Activated naive CD8-positive, alpha-beta T cell treated with anti-CD3 and anti-CD28 coated beads for 36 hours (primary cell): ENCODE measurements at regions not wholly inside any gene's neighbourhood (a gene's known extent, or its start where the extent isn't known, plus 50 kb on each side); places are given as distances from the start of the nearest gene placed in this dataset.
A peak's percentile ranks its signal among the peaks of the same experiment; 100 is the strongest.
"Not testable (repeated sequence)": the region's sequence is repeated elsewhere in the genome, so short reads cannot be mapped to it uniquely, and the experiment has no call there.

Experiments
- DNase-seq: peaks from one replicate; pipeline ENCODE4 v3.0.0; 2021
- H3K27ac Mint-ChIP-seq: one replicate; pipeline ENCODE4 v1.8.0; 2022; ENCODE audit warnings: mild to moderate bottlenecking, moderate library complexity, mixed read lengths
- H3K27me3 Mint-ChIP-seq: one replicate; pipeline ENCODE4 v1.8.0; 2022; ENCODE audit warnings: mild to moderate bottlenecking, mixed read lengths
- H3K36me3 Mint-ChIP-seq: one replicate; pipeline ENCODE4 v1.8.0; 2021; ENCODE audit warnings: mild to moderate bottlenecking, mixed read lengths
- H3K4me1 Mint-ChIP-seq: one replicate; pipeline ENCODE4 v1.8.0; 2021; ENCODE audit warnings: mixed read lengths
- H3K4me3 Mint-ChIP-seq: one replicate; pipeline ENCODE4 v1.8.0; 2022; ENCODE audit warnings: mild to moderate bottlenecking, moderate library complexity, mixed read lengths
- H3K9me3 Mint-ChIP-seq: one replicate; pipeline ENCODE4 v1.8.0; 2022; ENCODE audit warnings: mixed read lengths

- H3K9me3 Mint-ChIP-seq: peaks cover 7% of the 10 kb centered on the region
- no peaks in the 10 kb centered on the region for H3K36me3 Mint-ChIP-seq
- H3K27me3 Mint-ChIP-seq: peaks cover 34% of the 10 kb centered on the region
- no peak overlapping the region for H3K4me3 Mint-ChIP-seq
- peak; percentile 61 for DNase-seq
- no peaks in the 10 kb centered on the region for H3K4me1 Mint-ChIP-seq
- H3K27ac Mint-ChIP-seq: no peak overlapping the region
Observed at GRCh38 chr4:12633053-12633651, 851.0 kb downstream of the RAB28 start.

- no peak for DNase-seq
- no peak overlapping the region for H3K27ac Mint-ChIP-seq
- no peak overlapping the region for H3K4me3 Mint-ChIP-seq
- no peaks in the 10 kb centered on the region for H3K9me3 Mint-ChIP-seq
- no peaks in the 10 kb centered on the region for H3K27me3 Mint-ChIP-seq
- H3K36me3 Mint-ChIP-seq: no peaks in the 10 kb centered on the region
- no peaks in the 10 kb centered on the region for H3K4me1 Mint-ChIP-seq
Observed at GRCh38 chr4:12615822-12616221, 868.3 kb downstream of the RAB28 start.

GRCh38 chr4:12612876-12613275 is 871.3 kb downstream of the RAB28 start:
- DNase-seq: no peak
- Mint-ChIP-seq H3K4me1 (no peaks in the 10 kb centered on the region), H3K36me3 (no peaks in the 10 kb centered on the region), H3K4me3 (no peak overlapping the region), H3K27me3 (no peaks in the 10 kb centered on the region), H3K9me3 (no peaks in the 10 kb centered on the region), H3K27ac (no peak overlapping the region)

- DNase-seq, H3K9me3 Mint-ChIP-seq, H3K27ac Mint-ChIP-seq, H3K4me1 Mint-ChIP-seq, H3K4me3 Mint-ChIP-seq, H3K36me3 Mint-ChIP-seq, H3K27me3 Mint-ChIP-seq: not testable (repeated sequence)
Observed at GRCh38 chr4:12609212-12609875, 874.8 kb downstream of the RAB28 start.

- no peak for DNase-seq
- Mint-ChIP-seq H3K27me3 (no peaks in the 10 kb centered on the region), H3K36me3 (no peaks in the 10 kb centered on the region), H3K4me1 (no peaks in the 10 kb centered on the region), H3K9me3 (peaks cover 7% of the 10 kb centered on the region), H3K27ac (no peak overlapping the region), H3K4me3 (no peak overlapping the region)
Observed at GRCh38 chr4:12595986-12596385, 888.2 kb downstream of the RAB28 start.

GRCh38 chr4:12595489-12595888 is 888.7 kb downstream of the RAB28 start:
- no peaks in the 10 kb centered on the region for H3K4me1 Mint-ChIP-seq
- DNase-seq: no peak
- no peaks in the 10 kb centered on the region for H3K27me3 Mint-ChIP-seq
- no peaks in the 10 kb centered on the region for H3K36me3 Mint-ChIP-seq
- no peak overlapping the region for H3K4me3 Mint-ChIP-seq
- H3K27ac Mint-ChIP-seq: no peak overlapping the region
- peaks cover 6% of the 10 kb centered on the region for H3K9me3 Mint-ChIP-seq

- no peaks in the 10 kb centered on the region for H3K27me3 Mint-ChIP-seq
- H3K36me3 Mint-ChIP-seq: no peaks in the 10 kb centered on the region
- no peak overlapping the region for H3K4me3 Mint-ChIP-seq
- H3K27ac Mint-ChIP-seq: no peak overlapping the region
- H3K4me1 Mint-ChIP-seq: no peaks in the 10 kb centered on the region
- DNase-seq: no peak
- peaks cover 2% of the 10 kb centered on the region for H3K9me3 Mint-ChIP-seq
Observed at GRCh38 chr4:12588582-12588981, 895.6 kb downstream of the RAB28 start.

- Mint-ChIP-seq H3K27ac (no peak overlapping the region), H3K27me3 (no peaks in the 10 kb centered on the region), H3K9me3 (peaks cover 2% of the 10 kb centered on the region), H3K4me1 (no peaks in the 10 kb centered on the region), H3K36me3 (no peaks in the 10 kb centered on the region), H3K4me3 (no peak overlapping the region)
- no peak for DNase-seq
Observed at GRCh38 chr4:12586242-12587006, 897.7 kb downstream of the RAB28 start.

- Mint-ChIP-seq H3K9me3 (peaks cover 2% of the 10 kb centered on the region), H3K27ac (no peak overlapping the region), H3K4me3 (no peak overlapping the region), H3K27me3 (peaks cover 3% of the 10 kb centered on the region), H3K4me1 (no peaks in the 10 kb centered on the region), H3K36me3 (no peaks in the 10 kb centered on the region)
- no peak for DNase-seq
Observed at GRCh38 chr4:12584116-12584875, 899.8 kb downstream of the RAB28 start.

GRCh38 chr4:12583275-12583674 is 900.9 kb downstream of the RAB28 start:
- Mint-ChIP-seq H3K36me3 (no peaks in the 10 kb centered on the region), H3K9me3 (peaks cover under 1% of the 10 kb centered on the region), H3K4me3 (no peak overlapping the region), H3K4me1 (no peaks in the 10 kb centered on the region), H3K27ac (no peak overlapping the region), H3K27me3 (peaks cover 3% of the 10 kb centered on the region)
- no peak for DNase-seq

GRCh38 chr4:12580787-12581186 is 903.4 kb downstream of the RAB28 start:
- no peaks in the 10 kb centered on the region for H3K9me3 Mint-ChIP-seq
- H3K4me1 Mint-ChIP-seq: no peaks in the 10 kb centered on the region
- no peaks in the 10 kb centered on the region for H3K36me3 Mint-ChIP-seq
- peaks cover 3% of the 10 kb centered on the region for H3K27me3 Mint-ChIP-seq
- no peak overlapping the region for H3K27ac Mint-ChIP-seq
- no peak for DNase-seq
- no peak overlapping the region for H3K4me3 Mint-ChIP-seq

- Mint-ChIP-seq H3K27me3 (peaks cover 5% of the 10 kb centered on the region), H3K27ac (no peak overlapping the region), H3K36me3 (no peaks in the 10 kb centered on the region), H3K4me1 (no peaks in the 10 kb centered on the region), H3K9me3 (peaks cover 1% of the 10 kb centered on the region), H3K4me3 (no peak overlapping the region)
- DNase-seq: no peak
Observed at GRCh38 chr4:12579172-12579571, 905.0 kb downstream of the RAB28 start.

- Mint-ChIP-seq H3K9me3 (peaks cover 1% of the 10 kb centered on the region), H3K27me3 (peaks cover 7% of the 10 kb centered on the region), H3K4me3 (no peak overlapping the region), H3K36me3 (no peaks in the 10 kb centered on the region), H3K27ac (no peak overlapping the region), H3K4me1 (no peaks in the 10 kb centered on the region)
- no peak for DNase-seq
Observed at GRCh38 chr4:12576409-12576808, 907.7 kb downstream of the RAB28 start.

GRCh38 chr4:12573716-12574115 is 910.4 kb downstream of the RAB28 start:
- Mint-ChIP-seq H3K9me3 (peaks cover 1% of the 10 kb centered on the region), H3K4me1 (no peaks in the 10 kb centered on the region), H3K27me3 (peaks cover 4% of the 10 kb centered on the region), H3K4me3 (no peak overlapping the region), H3K27ac (no peak overlapping the region), H3K36me3 (no peaks in the 10 kb centered on the region)
- DNase-seq: no peak

- DNase-seq: no peak
- Mint-ChIP-seq H3K4me3 (no peak overlapping the region), H3K27ac (no peak overlapping the region), H3K36me3 (no peaks in the 10 kb centered on the region), H3K4me1 (no peaks in the 10 kb centered on the region), H3K27me3 (no peaks in the 10 kb centered on the region), H3K9me3 (peaks cover 2% of the 10 kb centered on the region)
Observed at GRCh38 chr4:12562476-12563140, 921.5 kb downstream of the RAB28 start.
